ENCODE measurements at regions not wholly inside any gene's neighbourhood (a gene's known extent, or its start where the extent isn't known, plus 50 kb on each side); places are given as distances from the start of the nearest gene placed in this dataset.

DNA sequence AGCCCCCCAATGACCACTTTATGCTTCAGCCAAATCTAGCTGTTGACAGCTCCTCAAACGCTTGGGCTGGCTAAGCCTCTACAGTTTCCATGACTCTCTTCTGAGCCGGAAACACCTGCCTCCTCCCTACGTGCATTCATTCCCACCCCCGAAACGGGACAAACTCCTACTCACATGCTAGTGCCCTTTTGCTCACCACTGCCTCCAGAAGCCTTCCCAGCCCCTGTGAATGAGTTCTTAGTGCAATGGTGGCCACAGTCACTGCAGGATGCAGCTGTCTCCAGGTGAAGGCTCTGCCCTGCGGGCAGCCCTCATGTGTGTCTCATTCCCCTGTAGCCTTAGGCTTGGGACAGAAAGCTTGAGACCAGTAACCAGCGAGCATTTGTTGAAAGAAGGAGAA, 68.8 kb upstream of the DAB2IP start:
- H3K36me3 Mint-ChIP-seq = no peaks in the 10 kb centered on the region
- peaks cover 42% of the 10 kb centered on the region for H3K27me3 Mint-ChIP-seq
- H3K4me3 Mint-ChIP-seq = no peak overlapping the region
- no peaks in the 10 kb centered on the region for H3K9me3 Mint-ChIP-seq
- no peaks in the 10 kb centered on the region for H3K4me1 Mint-ChIP-seq
- DNase-seq = no peak
- H3K27ac Mint-ChIP-seq = no peak overlapping the region

DNA sequence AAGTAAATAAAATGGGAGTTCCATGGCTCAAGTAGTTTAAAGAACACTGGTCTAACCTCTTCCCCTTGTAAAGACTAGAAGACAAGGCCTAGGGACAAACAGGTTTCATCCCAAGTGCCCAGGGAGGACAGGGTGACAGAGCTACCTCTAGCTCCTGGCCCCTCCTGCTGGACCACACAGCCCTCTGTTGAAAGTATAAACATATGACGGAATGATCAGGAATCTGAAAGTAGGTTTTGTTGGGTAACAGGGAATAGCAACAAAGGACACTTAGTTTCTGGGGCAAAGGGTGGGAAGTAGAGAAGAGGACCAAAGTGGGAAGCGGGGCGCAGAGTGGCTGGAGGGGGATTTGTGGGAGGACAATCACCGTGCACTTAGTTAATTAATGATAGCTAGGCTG, 67.0 kb upstream of the DAB2IP start:
- no peak overlapping the region for H3K4me3 Mint-ChIP-seq
- no peaks in the 10 kb centered on the region for H3K4me1 Mint-ChIP-seq
- H3K9me3 Mint-ChIP-seq = no peaks in the 10 kb centered on the region
- peaks cover 49% of the 10 kb centered on the region for H3K27me3 Mint-ChIP-seq
- no peak for DNase-seq
- no peaks in the 10 kb centered on the region for H3K36me3 Mint-ChIP-seq
- H3K27ac Mint-ChIP-seq = no peak overlapping the region

DNA sequence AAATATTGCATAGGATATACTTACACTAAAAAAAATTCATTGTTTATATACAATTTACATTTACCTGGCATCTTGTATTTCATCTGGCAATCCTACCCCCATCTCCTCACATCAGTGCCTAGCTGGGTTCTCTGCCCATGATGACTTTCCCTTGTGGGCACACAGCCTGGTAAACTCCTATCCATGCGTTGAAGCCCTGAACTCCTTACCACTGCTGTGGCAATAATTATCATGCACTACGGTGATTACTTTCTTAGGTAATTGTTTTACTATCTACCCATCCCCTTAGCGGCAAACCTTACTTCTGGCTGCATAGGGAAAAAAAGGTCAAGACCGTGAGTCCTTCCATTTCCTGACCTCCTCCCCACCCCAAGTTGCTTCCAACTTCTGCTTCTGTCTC, 63.6 kb upstream of the DAB2IP start:
- Mint-ChIP-seq H3K9me3 (no peaks in the 10 kb centered on the region), H3K27ac (no peak overlapping the region), H3K27me3 (peaks cover 47% of the 10 kb centered on the region), H3K36me3 (no peaks in the 10 kb centered on the region), H3K4me1 (no peaks in the 10 kb centered on the region), H3K4me3 (no peak overlapping the region)
- DNase-seq = no peak

DNA sequence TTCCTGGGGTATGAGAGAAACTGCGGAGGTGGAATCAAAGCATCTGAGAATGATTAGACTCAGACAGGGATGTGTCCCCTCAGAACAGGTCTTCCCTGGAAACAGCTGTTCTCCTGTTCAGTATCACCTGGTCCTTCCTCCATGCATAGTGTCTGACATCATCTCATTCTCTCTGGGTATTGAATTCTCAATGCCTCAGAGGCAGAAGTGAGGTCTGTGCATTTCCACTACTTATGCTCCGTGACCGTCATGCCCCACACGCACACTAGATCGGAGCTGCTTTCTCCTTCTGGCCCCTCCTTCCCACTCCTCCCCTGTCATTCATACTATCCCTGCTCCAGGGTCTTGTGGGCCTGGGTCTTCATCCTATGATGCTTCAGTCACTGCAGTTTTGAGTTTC, 61.4 kb upstream of the DAB2IP start:
- DNase-seq = no peak
- H3K9me3 Mint-ChIP-seq = no peaks in the 10 kb centered on the region
- H3K4me1 Mint-ChIP-seq = no peaks in the 10 kb centered on the region
- peaks cover 52% of the 10 kb centered on the region for H3K27me3 Mint-ChIP-seq
- H3K36me3 Mint-ChIP-seq = no peaks in the 10 kb centered on the region
- no peak overlapping the region for H3K4me3 Mint-ChIP-seq
- H3K27ac Mint-ChIP-seq = no peak overlapping the region

DNA sequence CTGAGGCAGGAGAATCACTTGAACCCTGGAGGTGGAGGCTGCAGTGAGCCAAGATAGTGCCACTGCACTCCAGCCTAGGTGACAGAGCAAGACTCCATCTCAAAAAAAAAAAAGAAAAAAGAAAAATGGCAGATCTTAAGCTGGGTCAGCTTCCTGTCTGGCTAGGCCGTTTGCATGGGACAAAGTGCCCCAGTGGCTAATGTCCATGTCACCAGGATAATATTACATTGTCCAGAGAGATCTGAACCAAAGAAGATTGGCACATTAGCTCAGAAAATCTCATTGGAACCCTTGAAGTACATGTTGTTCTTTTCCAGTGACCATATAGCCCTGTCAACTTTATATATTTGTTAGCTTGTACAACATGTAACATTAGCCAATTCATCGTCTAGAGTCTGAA, 59.2 kb upstream of the DAB2IP start:
- no peaks in the 10 kb centered on the region for H3K4me1 Mint-ChIP-seq
- H3K4me3 Mint-ChIP-seq = no peak overlapping the region
- no peaks in the 10 kb centered on the region for H3K36me3 Mint-ChIP-seq
- no peak overlapping the region for H3K27ac Mint-ChIP-seq
- DNase-seq = no peak
- peaks cover 3% of the 10 kb centered on the region for H3K9me3 Mint-ChIP-seq
- H3K27me3 Mint-ChIP-seq = peaks cover 61% of the 10 kb centered on the region

DNA sequence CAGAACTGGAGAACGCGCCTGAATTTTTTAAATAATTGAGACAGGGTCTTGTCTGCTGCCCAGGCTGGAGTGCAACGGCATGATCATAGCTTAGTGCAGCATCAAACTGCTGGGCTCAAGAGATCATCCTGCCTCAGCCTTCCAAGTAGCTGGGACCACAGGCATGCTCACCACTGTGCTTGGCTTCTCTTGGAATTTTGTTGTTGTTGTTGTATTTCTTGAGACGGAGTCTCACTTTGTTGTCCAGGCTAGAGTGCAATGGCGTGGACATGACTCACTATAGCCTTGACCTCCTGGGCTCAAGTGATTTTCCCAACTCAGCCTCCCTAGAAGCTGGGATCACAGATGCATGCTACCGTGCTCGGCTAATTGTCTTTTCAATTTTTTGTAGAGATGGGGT, 58.4 kb upstream of the DAB2IP start:
- Mint-ChIP-seq H3K27ac (no peak overlapping the region), H3K4me1 (no peaks in the 10 kb centered on the region), H3K4me3 (no peak overlapping the region), H3K9me3 (peaks cover 6% of the 10 kb centered on the region), H3K27me3 (peaks cover 62% of the 10 kb centered on the region), H3K36me3 (peaks cover 2% of the 10 kb centered on the region)
- DNase-seq = no peak

DNA sequence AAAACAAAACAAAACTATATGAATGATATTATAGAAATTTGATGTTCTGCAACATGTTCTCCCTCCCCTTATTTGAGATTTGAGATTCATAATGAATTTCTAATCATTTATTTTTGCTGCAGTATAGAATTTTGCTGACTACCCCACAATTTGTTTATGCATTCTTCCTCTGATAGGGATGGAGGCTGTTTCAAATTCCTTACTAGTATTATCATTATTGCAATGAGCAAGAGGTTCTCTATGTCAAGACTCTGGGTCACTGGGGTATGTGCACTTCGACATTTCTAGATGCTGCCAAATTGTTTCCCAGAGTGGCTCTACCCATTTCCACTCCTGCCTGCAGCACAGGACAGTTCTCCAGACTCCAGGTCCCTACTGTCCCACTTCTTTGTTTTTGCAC, 54.9 kb upstream of the DAB2IP start:
- Mint-ChIP-seq H3K4me3 (no peak overlapping the region), H3K9me3 (peaks cover 6% of the 10 kb centered on the region), H3K27me3 (peaks cover 65% of the 10 kb centered on the region), H3K4me1 (peaks cover 3% of the 10 kb centered on the region), H3K27ac (no peak overlapping the region), H3K36me3 (peaks cover 2% of the 10 kb centered on the region)
- DNase-seq = no peak

DNA sequence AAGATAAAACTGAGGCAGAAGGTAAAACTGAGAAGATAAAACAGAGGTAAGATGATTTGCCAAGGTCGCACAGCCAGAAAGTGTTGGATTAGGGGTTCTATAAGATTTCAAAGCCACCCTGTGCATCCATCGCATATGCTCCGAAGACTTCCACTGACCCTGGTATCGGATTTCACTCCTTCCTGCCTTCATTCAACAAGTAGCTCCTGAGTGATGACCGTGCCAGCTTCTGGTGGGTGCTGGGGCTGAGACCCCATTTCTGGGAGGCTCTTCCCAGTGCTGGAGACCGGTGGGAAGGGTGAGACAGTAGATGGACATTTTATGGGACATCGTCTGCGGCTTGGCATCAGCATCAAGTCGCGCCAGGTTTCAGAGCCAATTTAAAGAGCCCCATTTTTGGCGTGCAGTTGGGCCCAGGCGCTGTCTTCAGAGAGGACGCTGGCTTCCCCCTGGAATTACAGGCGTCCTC, 53.7 kb upstream of the DAB2IP start:
- H3K4me1 Mint-ChIP-seq = peaks cover 3% of the 10 kb centered on the region
- H3K27ac Mint-ChIP-seq = no peak overlapping the region
- peaks cover 73% of the 10 kb centered on the region for H3K27me3 Mint-ChIP-seq
- no peak for DNase-seq
- peaks cover 6% of the 10 kb centered on the region for H3K9me3 Mint-ChIP-seq
- no peak overlapping the region for H3K4me3 Mint-ChIP-seq
- H3K36me3 Mint-ChIP-seq = peaks cover 2% of the 10 kb centered on the region

DNA sequence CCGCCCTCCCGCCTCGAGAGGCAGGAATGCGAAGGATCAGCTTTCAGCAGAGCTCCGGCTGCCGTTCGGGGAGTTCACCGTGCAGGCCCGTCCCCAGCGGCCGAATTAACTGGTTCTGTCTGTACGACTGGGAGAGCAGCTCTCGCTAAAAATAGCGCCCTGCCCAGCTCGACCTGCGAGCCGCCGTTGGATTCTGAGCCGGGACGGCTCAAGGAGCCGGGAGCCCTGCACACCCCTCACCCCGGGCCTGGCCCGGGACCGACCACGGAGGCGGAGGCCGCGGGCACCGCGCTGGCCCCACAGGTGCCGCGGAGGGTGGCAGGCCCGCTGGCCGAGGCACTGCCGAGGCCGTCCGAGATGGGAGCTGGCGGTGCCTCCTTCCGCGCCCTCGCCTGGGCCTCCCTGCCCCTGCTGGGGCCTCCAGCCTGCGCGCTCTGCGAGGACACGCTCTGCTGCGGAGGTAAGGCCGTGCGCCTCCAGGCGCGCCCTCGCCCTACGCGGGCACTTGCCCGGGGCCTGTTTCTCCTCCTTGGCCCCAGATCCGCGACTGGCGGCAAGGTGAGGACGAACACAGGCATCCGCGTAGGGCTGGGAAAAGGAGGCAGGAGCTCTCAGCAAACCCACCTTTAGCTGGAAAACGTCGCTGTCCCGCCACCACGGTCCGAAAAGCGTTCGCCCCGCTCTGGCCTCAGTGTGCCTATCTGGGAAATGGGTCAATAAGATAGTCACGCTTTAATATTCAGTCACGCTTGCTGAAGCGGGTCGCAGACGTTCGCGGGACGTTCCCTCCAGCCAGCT, 53.1 kb upstream of the DAB2IP start:
- peaks cover 3% of the 10 kb centered on the region for H3K4me1 Mint-ChIP-seq
- no peak for DNase-seq
- H3K9me3 Mint-ChIP-seq = peaks cover 6% of the 10 kb centered on the region
- peaks cover 79% of the 10 kb centered on the region for H3K27me3 Mint-ChIP-seq
- H3K4me3 Mint-ChIP-seq = no peak overlapping the region
- H3K36me3 Mint-ChIP-seq = peaks cover 2% of the 10 kb centered on the region
- no peak overlapping the region for H3K27ac Mint-ChIP-seq

DNA sequence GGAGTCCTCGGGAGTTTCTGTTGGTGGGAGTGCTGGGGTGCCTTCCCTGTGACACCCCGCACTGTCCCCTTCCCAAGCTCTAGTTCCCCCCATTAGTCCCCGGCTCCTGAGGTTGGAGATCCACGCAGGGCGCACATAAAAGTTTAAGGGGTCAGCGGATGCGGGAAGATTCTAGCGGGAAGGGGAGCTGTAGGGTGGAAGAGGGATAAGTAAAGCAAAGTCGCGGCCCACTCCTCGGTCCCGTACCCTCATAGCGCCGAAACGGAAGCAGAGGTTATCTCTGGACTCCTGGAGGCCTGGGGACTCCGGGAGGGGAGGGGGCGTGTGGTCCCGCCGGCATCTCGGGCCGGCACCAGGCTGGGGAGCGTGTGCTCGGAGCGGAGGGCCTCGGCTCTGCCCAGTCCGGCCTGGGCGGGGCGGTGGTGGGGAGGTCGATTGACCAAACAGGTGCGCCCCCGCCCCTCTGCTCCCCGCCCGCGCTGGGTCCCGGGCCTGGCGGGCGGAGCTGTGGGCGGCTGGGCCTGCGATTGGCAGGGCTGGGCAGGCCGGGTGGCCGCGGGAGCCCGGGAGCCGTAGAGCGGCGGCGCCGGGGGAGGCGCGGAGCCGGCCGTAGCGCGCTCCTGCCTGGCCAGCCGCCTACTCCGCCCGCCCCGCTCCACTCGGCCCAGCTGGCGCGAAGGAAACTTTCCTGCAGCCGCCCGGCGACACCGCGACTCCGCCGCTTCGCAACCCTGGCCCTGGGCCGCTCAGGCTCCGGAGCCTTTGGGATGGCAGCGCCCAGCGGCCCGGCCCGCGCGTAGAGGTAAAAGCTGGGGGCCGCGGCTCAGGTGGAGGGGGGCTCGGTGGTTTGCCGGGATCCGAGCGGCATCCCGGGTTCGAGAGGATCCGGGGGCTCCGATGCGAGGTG, 52.2 kb upstream of the DAB2IP start:
- Mint-ChIP-seq H3K4me1 (peaks cover 3% of the 10 kb centered on the region), H3K9me3 (peaks cover 6% of the 10 kb centered on the region), H3K4me3 (no peak overlapping the region), H3K27me3 (peaks cover 81% of the 10 kb centered on the region), H3K27ac (no peak overlapping the region), H3K36me3 (peaks cover 2% of the 10 kb centered on the region)
- no peak for DNase-seq

DNA sequence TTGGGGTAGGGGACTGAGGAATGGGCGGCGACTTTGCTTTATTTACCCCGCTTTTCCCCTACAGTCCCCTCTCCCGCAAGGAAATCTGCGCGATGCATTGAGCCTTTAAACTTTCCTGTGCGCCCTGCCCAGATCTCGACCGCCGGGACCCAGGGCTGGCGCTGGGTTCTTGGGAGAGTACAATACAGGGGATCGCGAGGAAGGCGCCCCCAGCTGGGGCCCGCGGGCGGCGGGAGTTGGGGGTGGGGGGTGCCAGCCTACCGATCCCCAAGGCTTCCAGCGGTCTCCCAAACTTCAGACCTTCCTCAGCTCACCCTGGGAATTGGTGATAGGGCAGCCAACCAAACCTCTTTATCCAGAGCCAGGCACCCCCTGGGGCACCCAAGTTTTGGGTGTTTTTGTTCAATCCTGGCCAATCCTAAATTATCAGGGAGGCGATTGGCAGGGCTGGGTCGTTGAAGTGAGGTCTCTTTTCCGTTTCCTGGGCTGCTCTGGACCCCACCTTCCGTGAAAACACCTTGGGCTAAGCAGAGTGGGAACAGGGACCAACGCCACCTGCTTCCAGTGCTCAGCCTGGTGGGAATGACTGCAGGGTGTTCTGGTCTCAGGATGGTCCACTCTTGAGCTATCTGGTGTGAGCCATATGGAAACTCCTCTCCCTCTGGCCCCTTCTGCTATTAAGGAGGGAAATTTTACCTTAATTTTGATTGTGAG, 51.4 kb upstream of the DAB2IP start:
- peaks cover 3% of the 10 kb centered on the region for H3K4me1 Mint-ChIP-seq
- peaks cover 81% of the 10 kb centered on the region for H3K27me3 Mint-ChIP-seq
- H3K27ac Mint-ChIP-seq = no peak overlapping the region
- peaks cover 2% of the 10 kb centered on the region for H3K36me3 Mint-ChIP-seq
- peaks cover 6% of the 10 kb centered on the region for H3K9me3 Mint-ChIP-seq
- no peak for DNase-seq
- H3K4me3 Mint-ChIP-seq = no peak overlapping the region

DNA sequence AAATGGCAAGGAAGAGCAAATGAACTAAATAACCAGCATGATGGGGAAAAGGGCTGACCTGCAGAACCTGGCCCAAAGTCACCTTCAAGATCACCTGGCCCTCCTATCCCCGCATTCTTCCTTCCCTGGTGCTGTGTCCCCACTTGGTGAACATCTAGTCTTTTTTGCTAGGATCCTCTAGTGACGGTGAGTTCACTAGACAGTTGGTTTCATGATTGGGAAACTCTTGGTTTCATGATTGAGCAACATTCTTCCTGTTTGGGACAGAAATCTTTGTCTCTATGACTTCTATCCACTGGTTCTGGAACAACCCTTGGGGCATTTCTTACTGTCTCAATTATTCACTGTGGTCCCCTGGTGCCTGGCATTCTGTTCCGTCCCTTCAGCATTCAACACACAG, 50.2 kb upstream of the DAB2IP start:
- DNase-seq = no peak
- Mint-ChIP-seq H3K27ac (no peak overlapping the region), H3K4me3 (no peak overlapping the region), H3K4me1 (peaks cover 3% of the 10 kb centered on the region), H3K36me3 (peaks cover 2% of the 10 kb centered on the region), H3K9me3 (peaks cover 6% of the 10 kb centered on the region), H3K27me3 (peaks cover 82% of the 10 kb centered on the region)

Data from activated naive CD8-positive, alpha-beta T cell treated with anti-CD3 and anti-CD28 coated beads for 36 hours (primary cell).